VCaP (cell line): ENCODE measurements at regions not wholly inside any gene's neighbourhood (a gene's known extent, or its start where the extent isn't known, plus 50 kb on each side); places are given as distances from the start of the nearest gene placed in this dataset.

Experiments used
- H3K27ac ChIP-seq: fragments of 450-650 bp; 2 replicates; pipeline ENCODE4 v1.5.1; 2017
- CTCF ChIP-seq: fragments of 450-650 bp; conservative IDR thresholded peaks from 2 replicates; pipeline ENCODE4 v1.5.1; 2017; ENCODE audit warnings: mild to moderate bottlenecking, moderate library complexity

GRCh38 chr19:33888665-33889064, 92.0 kb downstream of the KCTD15 start:
- TF ChIP-seq CTCF, result no peak
- no peak overlapping the region for H3K27ac ChIP-seq

DNA sequence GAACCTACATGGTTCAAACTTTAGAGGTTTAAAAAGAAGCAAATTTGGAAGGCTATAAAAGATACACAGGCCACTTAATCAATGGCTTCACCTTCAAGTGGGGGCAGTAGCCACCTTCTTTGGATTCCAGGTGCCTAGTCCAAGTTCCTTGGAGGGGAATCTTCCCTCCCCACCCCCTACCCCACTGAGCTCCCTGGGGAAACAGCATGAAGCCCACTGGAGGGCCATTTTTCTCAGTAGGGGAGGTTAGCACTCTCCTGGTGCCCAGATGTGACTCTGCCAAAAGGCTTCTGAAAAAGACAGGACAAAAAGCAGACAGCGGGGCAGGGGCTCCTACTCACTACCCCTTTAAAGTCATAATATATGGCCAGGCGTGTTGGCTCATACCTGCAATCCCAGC, 93.9 kb downstream of the KCTD15 start:
- no peak for TF ChIP-seq CTCF
- no peak overlapping the region for H3K27ac ChIP-seq

DNA sequence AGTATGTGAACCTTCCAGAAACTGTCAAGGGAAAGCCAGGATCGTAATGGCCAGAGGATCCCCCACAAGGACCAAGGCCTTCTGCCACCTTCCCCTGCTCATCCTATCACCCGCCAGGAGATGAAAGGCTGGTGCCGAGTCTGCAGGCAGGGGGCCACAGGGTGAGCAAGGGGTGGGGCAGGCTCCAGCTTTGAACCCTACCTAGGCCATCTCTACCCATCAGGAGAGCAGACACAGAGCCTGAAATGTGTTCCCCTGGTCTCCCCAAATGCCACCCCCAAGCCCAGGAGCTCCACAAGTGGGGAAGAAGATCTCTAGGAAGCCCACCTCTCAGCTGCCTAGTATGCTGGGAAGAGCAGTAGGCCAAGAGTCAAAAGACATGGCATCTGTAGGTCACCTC, 95.1 kb downstream of the KCTD15 start:
- no peak overlapping the region for H3K27ac ChIP-seq
- TF ChIP-seq CTCF, result no peak

DNA sequence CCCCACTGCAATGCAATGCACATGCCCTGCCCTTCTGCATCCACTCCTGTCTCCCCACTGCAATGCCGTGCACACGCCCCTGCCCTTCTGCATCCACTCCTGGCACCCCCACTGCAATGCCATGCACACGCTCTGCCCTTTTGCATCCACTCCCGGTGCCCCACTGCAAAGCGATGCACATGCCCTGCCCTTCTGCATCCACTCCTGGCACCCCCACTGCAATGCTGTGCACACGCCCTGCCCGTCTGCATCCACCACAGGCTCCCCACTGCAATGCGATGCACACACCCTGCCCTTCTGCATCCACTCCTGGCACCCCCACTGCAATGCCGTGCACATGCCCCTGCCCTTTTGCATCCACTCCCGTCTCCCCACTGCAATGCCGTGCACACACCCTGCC, 98.1 kb downstream of the KCTD15 start:
- H3K27ac ChIP-seq, result no peak overlapping the region
- no peak for TF ChIP-seq CTCF

DNA sequence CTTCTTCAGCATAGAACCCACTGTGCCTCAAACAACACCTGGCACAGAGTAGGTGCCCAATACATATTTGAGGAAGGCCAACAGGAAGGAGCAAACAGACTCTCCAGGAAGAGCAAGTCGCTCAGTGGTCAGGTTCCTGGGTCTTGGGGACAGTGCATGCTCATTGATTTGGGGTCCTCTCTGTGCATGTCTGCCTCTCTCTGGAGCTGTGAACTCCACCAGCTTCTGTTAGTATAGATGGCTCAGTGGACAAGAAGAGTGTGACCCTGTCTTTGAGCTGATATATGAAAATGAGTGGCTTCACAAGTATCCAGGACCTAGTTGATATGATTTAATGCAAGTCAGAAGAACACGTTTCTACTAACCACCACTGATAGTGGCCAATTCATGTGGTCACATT, 98.7 kb downstream of the KCTD15 start:
- H3K27ac ChIP-seq, result no peak overlapping the region
- TF ChIP-seq CTCF, result no peak

GRCh38 chr19:33898062-33898677, 101.5 kb downstream of the KCTD15 start:
- H3K27ac ChIP-seq, result no peak overlapping the region
- TF ChIP-seq CTCF, result no peak

DNA sequence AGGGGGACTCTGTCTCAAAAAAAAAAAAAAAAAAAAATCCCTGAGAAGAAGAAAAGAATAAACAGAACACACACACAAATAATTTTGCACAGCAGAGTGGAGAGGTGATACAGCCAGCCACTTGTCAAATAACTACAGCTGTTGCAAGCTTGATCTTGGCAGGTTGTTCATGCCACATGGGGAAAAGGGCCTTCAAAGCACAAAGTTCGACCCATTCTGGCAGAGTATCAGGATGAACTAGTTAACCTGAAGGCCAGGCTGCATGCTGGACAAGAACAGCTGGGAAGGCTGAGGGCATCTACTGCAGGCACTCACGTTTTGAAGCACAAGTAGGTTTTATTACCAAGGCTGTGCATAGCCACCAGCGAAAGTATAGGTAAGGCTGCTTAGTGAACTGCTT, 104.1 kb downstream of the KCTD15 start:
- no peak for TF ChIP-seq CTCF
- no peak overlapping the region for H3K27ac ChIP-seq
